ENCODE measurements at regions not wholly inside any gene's neighbourhood (a gene's known extent, or its start where the extent isn't known, plus 50 kb on each side); places are given as distances from the start of the nearest gene placed in this dataset.

DNA sequence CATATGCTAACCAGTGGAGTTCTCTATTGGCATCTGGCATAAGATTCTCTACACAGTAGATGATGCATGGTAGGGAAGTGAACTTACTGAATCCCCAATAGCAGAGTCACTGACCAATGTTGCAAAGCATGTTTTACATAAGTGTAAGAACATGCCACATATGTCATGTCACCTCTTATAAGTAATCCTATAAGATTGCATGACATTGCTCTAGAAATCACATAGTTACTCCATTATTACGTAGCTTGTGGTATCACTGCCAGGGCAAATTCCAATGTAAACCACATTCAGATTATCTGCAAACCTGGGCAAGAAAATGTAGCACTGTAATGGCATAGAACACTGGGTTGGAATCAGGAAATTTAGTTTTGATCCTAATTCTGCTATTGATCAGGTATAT lies 198.2 kb upstream of the UMPS start:
- Mint-ChIP-seq H3K4me3 (no peak overlapping the region), H3K27ac (no peak overlapping the region), H3K36me3 (no peaks in the 10 kb centered on the region), H3K27me3 (peaks cover 19 to 21% of the 10 kb centered on the region in 2 donors), H3K9me3 (no peaks in the 10 kb centered on the region), H3K4me1 (ENCODE audit: low read depth in 2 of 2) (no peaks in the 10 kb centered on the region)
- ATAC-seq (no peak), DNase-seq (ENCODE audit: low spot score) (no peak)

DNA sequence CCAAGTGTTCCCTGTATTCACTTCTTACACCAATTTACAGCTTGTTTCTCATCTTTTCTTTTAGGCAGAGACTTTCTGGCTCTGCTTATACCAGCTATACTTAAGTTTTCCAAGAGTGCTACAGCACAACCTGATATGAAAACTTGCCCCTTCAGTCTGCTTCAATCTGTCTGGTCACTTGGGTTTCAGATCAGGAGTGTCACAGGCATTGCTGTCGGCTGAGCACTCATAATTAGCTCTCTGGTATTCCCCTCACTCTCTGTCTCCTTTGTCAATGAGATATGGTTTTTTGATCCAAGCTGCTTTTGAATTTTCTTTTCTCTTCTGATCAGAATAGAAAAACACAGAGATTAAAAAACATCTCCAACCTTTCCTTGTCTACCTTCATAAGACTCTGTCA lies 194.9 kb upstream of the UMPS start:
- Mint-ChIP-seq H3K36me3 (no peaks in the 10 kb centered on the region), H3K27me3 (peaks cover 16 to 21% of the 10 kb centered on the region in 2 donors)

DNA sequence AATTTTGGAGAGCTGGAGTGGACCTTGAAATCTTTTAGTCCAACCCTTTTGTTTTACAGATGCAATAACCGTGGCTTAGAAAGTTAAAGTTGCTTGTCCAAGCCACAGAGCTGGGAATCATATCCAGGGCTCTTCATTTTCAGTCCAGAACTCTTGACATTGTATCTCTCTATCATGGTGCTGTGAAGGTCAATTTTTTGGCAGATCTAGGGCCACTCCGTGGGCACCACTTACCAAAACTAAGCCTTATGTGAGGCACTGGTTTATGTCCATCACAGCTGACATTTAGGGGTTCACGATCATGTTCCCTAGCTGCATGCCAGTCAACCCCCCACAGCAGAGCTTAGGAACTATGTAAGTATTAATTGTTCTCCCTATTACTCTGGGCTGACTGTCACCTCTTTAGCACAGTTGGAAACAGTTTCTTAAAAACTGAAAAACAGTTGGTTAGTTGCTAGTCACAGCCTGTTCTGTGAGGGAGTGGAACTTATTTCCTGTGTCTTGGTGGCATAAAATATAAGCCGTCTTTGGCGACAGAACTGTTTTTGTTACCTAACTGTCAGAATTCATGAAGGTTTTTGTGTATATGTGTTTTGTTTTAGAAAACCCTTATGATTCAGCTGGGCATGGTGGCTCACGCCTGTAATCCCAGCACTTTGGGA lies 189.6 kb upstream of the UMPS start:
- DNase-seq (ENCODE audit: low spot score) (no peak), ATAC-seq (no peak)
- no peak overlapping the region for H3K27ac Mint-ChIP-seq
- H3K27me3 Mint-ChIP-seq = peaks cover under 1 to 5% of the 10 kb centered on the region in 2 donors
- H3K4me3 Mint-ChIP-seq = no peak overlapping the region
- H3K9me3 Mint-ChIP-seq = no peaks in the 10 kb centered on the region
- no peaks in the 10 kb centered on the region for H3K4me1 Mint-ChIP-seq (ENCODE audit: low read depth in 2 of 2)
- H3K36me3 Mint-ChIP-seq = no peaks in the 10 kb centered on the region

More for the DNA sequence above, 194.9 kb upstream of the UMPS start:
- H3K27ac Mint-ChIP-seq = no peak overlapping the region
- no peak overlapping the region for H3K4me3 Mint-ChIP-seq
- DNase-seq (ENCODE audit: low spot score) = no peak
- no peaks in the 10 kb centered on the region for H3K4me1 Mint-ChIP-seq (ENCODE audit: low read depth in 2 of 2)
- ATAC-seq = no peak
- no peaks in the 10 kb centered on the region for H3K9me3 Mint-ChIP-seq

DNA sequence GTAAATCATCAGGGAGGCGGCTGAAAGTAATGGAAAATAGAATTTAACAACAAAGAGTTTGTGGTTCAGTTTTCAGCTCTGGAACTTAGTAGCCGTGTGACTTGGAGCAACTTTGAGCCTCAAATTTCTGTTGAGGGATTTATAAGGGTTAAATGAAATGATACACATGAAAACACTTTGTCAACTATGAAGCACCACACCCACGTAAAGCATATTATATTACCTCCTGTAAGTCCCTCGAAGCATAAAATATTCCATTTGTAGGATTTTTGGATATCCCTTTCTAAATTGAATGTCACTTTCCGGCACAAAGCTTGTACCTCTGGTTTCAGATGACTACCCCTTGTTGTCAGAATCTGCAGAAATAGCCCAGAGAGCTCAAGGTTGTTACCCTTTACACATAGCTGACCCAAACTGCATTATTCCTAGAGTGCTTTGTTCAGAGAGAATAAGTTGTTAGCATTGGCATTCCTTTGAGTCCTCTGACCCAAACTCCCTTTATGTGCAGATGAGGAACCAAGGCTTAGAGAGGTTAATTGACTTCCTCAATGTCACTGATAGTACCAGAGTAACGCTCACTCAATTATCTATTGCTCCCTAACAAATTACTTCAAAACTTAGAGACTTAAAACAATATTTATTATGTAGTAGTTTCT lies 187.9 kb upstream of the UMPS start:
- H3K27ac Mint-ChIP-seq = no peak overlapping the region
- no peak overlapping the region for H3K4me3 Mint-ChIP-seq

DNA sequence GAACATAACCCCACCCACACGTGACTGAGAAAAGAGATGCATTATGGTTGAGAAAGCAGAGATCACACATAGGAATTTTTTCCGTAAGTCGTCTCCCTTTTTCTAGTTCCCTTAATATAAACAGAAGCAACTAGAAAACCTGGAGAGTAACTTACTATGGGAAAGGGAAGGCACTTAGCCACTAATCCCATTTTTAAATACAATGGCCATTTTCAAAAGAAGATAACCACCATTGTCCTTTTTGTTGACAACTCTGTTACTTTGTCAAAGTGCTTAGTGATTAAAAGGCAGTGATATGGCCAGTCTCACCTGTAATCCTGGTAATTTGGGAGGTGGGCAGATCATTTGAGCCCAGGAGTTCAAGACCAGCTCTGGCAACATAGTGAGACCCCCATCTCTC lies 184.4 kb upstream of the UMPS start:
- Mint-ChIP-seq H3K27ac (no peak overlapping the region), H3K27me3 (peaks cover 32 to 38% of the 10 kb centered on the region in 2 donors)
- no peak for ATAC-seq

More for the DNA sequence above, 187.9 kb upstream of the UMPS start:
- no peaks in the 10 kb centered on the region for H3K4me1 Mint-ChIP-seq (ENCODE audit: low read depth in 2 of 2)
- no peak for ATAC-seq
- peaks cover 10 to 12% of the 10 kb centered on the region in 2 donors for H3K27me3 Mint-ChIP-seq
- H3K9me3 Mint-ChIP-seq = no peaks in the 10 kb centered on the region
- no peak for DNase-seq (ENCODE audit: low spot score)
- no peaks in the 10 kb centered on the region for H3K36me3 Mint-ChIP-seq

DNA sequence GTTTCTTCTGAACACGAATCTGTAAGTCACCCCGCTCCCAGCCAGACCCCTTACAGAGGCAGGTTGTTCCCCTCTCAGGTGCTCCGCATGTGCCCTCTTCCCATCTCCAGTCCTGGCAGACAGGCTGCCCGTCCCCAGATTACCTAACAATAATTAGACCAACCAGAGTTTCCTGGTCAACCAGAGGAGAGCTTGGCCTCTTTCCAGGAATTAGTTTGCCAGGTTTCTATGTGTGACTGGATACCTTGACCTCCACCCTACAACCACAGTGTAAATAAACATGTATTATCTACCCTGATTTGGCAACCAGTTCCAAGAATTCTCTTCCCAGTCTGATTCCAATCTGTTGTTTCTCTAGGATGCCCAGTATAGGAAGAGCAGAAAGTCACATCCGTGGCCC lies 178.0 kb upstream of the UMPS start:
- H3K27me3 Mint-ChIP-seq = peaks cover 54 to 75% of the 10 kb centered on the region in 2 donors

More for the DNA sequence above, 184.4 kb upstream of the UMPS start:
- Mint-ChIP-seq H3K36me3 (no peaks in the 10 kb centered on the region), H3K4me1 (ENCODE audit: low read depth in 2 of 2) (no peaks in the 10 kb centered on the region), H3K4me3 (no peak overlapping the region), H3K9me3 (no peaks in the 10 kb centered on the region)
- no peak for DNase-seq (ENCODE audit: low spot score)

DNA sequence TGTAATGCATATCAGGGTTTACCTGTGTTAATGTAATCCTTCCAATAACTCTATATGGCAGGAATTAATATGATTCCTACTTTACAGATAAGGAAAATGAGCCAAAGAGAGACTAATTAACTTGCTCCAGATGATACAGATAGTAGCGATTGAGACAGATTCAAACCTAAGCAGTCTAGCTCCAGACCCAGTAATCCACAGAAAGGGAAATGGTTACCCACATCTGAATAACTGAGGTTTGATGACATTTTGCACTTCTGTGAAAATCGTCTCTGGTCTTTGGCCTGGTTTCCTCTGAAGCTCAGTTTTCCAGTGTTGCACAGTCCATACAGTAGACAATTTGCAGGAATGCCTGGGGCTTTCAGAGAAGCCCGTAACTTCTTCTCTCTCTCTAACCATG lies 177.1 kb upstream of the UMPS start:
- peaks cover 57 to 80% of the 10 kb centered on the region in 2 donors for H3K27me3 Mint-ChIP-seq
- H3K4me1 Mint-ChIP-seq (ENCODE audit: low read depth in 2 of 2) = peaks cover 4 to 7% of the 10 kb centered on the region in 2 donors
- no peaks in the 10 kb centered on the region for H3K36me3 Mint-ChIP-seq
- H3K4me3 Mint-ChIP-seq = no peak overlapping the region
- ATAC-seq (no peak), DNase-seq (ENCODE audit: low spot score) (no peak)
- no peaks in the 10 kb centered on the region for H3K9me3 Mint-ChIP-seq
- no peak overlapping the region for H3K27ac Mint-ChIP-seq

More for the DNA sequence above, 178.0 kb upstream of the UMPS start:
- ATAC-seq (no peak), DNase-seq (ENCODE audit: low spot score) (no peak)
- Mint-ChIP-seq H3K4me3 (no peak overlapping the region), H3K9me3 (no peaks in the 10 kb centered on the region), H3K36me3 (no peaks in the 10 kb centered on the region), H3K27ac (no peak overlapping the region), H3K4me1 (ENCODE audit: low read depth in 2 of 2) (peaks cover 4 to 7% of the 10 kb centered on the region in 2 donors)

DNA sequence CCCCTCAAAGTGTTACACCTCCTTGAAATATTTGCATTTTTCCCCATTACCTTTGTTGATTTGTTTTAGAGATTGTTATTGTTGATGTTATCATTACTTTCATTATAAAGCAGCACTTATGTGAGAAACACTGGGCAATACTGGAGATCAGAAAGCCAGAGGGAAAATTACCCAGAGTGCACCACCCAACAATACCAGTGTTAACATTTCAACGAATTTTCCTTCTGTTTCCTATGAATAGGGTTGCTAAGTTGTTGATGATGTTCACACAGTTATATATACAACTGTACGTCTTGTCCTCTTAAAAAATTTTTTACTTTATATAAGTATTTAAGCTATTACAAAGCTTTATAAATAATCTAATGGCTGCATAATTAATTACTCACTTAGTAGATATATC lies 173.6 kb upstream of the UMPS start:
- Mint-ChIP-seq H3K27me3 (peaks cover 45 to 71% of the 10 kb centered on the region in 2 donors), H3K4me3 (no peak overlapping the region), H3K4me1 (ENCODE audit: low read depth in 2 of 2) (peaks cover 4 to 7% of the 10 kb centered on the region in 2 donors), H3K9me3 (no peaks in the 10 kb centered on the region), H3K36me3 (no peaks in the 10 kb centered on the region), H3K27ac (no peak overlapping the region)
- ATAC-seq (no peak), DNase-seq (ENCODE audit: low spot score) (no peak)

DNA sequence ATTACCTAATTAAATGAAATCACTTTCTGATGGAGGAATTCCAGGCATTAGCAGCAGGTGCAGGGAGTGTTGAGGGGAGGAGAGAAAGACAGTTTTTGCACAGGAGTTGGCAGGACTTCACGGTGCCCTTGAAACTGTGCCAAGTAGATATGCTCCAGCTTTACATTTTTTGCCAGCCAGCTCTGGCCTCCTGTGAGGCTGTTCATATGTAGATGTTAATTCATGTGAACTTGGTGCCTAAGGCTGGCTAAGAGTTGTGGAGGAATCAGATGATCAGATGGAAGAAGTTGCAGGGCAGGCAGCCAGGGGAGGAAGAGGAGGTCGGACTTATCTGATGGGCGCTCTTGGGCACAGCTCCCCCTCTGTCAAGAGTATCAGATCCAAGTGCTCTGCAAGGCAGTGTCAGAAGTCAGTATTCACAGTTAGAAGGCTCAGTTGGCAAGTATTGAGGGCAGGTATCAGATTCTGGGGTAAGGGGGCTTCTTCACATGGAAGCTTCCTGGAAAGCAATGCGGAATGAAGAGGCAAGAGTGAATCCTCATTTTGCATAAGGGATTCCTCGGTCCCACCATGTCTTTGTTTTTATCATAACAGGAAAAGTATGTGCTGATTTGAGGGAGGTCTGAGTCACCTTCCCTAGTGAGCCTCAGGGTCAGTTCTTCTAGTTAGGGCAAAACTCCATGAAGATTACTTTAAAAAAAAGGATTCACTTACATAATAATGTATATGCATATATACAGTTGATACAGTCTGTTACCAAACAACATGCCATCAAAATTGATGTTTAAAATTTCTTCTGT lies 172.6 kb upstream of the UMPS start:
- Mint-ChIP-seq H3K27me3 (peaks cover 47 to 71% of the 10 kb centered on the region in 2 donors), H3K36me3 (no peaks in the 10 kb centered on the region), H3K27ac (no peak overlapping the region), H3K4me3 (no peak overlapping the region), H3K4me1 (ENCODE audit: low read depth in 2 of 2) (peaks cover 4 to 7% of the 10 kb centered on the region in 2 donors), H3K9me3 (no peaks in the 10 kb centered on the region)
- DNase-seq (ENCODE audit: low spot score) = no peak
- ATAC-seq = no peak

DNA sequence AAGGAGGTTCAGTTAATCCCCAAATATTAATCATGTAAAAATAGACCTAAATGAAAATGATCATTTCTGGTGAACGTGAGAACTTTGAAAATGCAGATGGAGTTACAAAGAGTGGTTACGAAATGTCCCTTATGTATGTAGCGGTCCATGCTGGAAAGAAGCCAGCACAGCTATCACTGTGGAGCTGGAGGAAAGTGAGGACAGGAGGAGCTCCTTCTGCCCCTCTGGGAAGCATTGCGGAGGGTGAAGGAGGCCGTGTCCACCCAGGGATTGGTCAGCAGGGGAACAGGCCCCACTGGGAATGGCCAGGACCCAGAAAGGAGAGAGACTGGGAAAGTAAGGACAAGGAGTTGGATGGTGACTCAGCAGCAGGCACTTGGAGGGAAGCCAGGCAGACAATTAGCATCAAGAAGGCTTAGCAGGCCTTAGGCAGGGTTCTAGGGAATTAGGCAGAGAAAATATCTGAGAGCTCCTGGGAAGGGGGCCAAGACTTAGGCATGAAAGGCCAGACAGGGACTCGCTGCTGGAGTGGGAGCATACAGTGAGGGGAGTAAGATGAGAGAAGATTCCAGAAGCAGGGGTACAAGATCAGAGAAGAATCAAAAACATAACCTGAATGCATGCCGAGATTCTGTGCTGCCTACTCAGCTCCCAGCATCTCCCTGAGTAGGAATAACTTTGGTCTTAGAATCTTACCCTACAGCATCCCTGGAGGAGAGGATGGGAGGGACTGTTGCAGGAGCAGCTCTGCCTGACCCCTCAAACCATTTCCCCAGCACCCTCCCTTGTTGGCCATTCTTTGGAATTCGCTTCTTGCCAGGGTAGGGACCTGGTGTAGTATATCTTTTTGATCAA lies 171.0 kb upstream of the UMPS start:
- H3K4me1 Mint-ChIP-seq (ENCODE audit: low read depth in 2 of 2) = no peaks in the 10 kb centered on the region

DNA sequence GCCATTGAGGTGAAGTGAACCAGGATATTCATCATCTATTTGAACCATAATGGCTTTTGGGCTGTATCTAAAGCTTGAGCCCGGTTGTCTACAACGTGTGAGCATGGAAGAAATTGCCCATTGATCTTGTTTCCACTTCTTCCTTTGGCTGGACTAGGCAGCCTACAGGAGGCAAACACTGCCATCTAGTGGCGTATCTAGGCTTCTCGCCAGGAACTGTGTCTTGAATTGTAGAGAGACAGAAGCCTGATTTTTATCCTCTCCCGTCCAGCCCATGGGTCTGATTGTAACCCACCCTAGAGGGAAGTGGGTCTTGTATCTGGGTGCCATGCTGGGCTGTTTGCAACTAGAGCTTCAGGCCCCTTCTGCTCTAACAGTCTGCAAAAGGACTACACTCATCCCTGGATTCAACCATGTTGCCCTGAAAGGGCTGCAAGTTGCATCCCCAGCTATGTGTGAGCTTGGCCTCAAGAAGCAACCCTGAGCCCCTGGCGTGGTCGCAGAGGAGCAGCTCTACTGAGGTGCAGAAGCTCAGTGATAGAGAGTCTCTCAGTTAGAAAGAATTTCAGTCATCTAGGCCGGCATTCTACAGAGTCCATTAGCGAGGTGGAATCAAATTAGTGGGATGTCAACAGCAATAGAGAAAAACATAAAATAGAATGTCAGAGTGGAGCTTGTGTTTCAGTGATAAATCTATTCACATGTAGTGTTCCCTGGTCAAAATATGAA lies 170.2 kb upstream of the UMPS start:
- Mint-ChIP-seq H3K4me3 (no peak overlapping the region), H3K36me3 (no peaks in the 10 kb centered on the region), H3K4me1 (ENCODE audit: low read depth in 2 of 2) (no peaks in the 10 kb centered on the region), H3K27me3 (peaks cover 41 to 62% of the 10 kb centered on the region in 2 donors), H3K27ac (no peak overlapping the region), H3K9me3 (no peaks in the 10 kb centered on the region)
- peak; percentile 71 for ATAC-seq
- no peak for DNase-seq (ENCODE audit: low spot score)

More for the DNA sequence above, 171.0 kb upstream of the UMPS start:
- H3K4me3 Mint-ChIP-seq = no peak overlapping the region
- peaks cover 48 to 70% of the 10 kb centered on the region in 2 donors for H3K27me3 Mint-ChIP-seq
- no peak for DNase-seq (ENCODE audit: low spot score)
- no peak for ATAC-seq
- no peaks in the 10 kb centered on the region for H3K36me3 Mint-ChIP-seq
- H3K9me3 Mint-ChIP-seq = no peaks in the 10 kb centered on the region
- no peak overlapping the region for H3K27ac Mint-ChIP-seq

DNA sequence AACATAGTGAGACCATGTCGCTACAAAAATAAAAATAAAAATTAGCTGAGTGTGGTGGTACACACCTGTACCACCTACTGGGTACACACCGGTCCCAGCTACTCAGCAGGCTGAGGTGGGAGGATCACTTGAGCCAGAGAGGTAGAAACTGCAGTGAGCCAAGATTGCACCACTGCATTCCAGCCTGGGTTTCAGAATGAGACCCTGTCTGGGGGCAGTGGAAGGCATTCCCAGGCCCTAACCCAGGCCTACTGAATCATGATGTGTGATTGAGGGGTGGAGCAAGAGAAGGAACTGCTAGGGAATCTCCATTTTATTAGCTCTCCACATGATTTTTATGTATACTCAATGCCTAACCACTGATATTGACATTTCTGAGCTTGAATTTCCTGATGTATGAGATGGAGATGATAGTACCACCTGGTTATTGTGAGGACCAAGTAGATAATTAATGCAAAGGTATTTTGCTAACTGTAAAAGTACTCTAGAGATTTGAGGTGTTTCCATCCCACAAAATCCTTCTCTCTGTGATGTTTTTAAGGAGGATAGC lies 169.5 kb upstream of the UMPS start:
- DNase-seq (ENCODE audit: low spot score) (no peak), ATAC-seq (no peak)
- no peak overlapping the region for H3K4me3 Mint-ChIP-seq
- H3K9me3 Mint-ChIP-seq = no peaks in the 10 kb centered on the region
- H3K27me3 Mint-ChIP-seq = peaks cover 41 to 54% of the 10 kb centered on the region in 2 donors
- H3K36me3 Mint-ChIP-seq = no peaks in the 10 kb centered on the region
- no peaks in the 10 kb centered on the region for H3K4me1 Mint-ChIP-seq (ENCODE audit: low read depth in 2 of 2)
- no peak overlapping the region for H3K27ac Mint-ChIP-seq
